Fibroblast of peridontal ligament (primary cell): ENCODE measurements at regions not wholly inside any gene's neighbourhood (a gene's known extent, or its start where the extent isn't known, plus 50 kb on each side); places are given as distances from the start of the nearest gene placed in this dataset.
A peak's percentile ranks its signal among the peaks of the same experiment; 100 is the strongest.
"Not testable (repeated sequence)": the region's sequence is repeated elsewhere in the genome, so short reads cannot be mapped to it uniquely, and the experiment has no call there.

Experiments
- DNase-seq: peaks from one replicate; pipeline ENCODE4 v3.0.0-alpha.2; 2010; ENCODE audit errors: extremely low read depth

DNA sequence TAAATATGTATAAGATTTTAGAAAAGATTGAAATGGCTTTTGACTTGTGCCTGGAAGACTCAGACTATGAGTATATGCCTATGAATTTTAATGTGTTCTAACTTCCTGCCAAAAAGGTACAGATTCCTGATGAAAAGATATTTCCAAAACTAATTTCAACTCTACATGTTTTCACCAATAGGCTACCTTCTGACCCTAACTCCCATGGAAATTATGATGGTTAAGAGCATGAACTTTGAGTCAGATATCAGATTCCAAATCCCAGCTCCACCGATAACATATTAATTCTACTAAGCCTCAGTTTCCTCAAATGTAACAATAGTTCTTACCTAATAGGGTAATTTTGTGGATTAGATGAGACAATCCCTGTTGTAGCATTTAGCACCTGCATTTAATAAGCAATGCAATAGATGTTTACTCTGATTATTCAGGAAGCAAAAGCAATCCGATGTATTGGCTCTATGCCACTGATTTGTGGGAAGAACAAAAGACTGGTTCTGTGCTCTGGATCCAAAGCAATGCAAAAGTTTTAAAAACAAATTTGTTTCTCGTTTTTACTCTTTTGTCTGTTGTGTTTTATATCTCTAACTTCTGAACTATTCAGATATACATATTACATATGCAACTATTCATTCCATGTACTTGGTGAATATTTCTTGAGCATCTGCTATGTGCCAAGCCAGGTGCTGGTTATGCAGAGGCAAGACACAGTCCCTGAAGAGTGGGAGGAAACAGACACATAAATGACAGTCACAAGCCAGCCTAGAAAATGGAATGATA is 115.4 kb downstream of the GATA6 start:
- no peak for DNase-seq

DNA sequence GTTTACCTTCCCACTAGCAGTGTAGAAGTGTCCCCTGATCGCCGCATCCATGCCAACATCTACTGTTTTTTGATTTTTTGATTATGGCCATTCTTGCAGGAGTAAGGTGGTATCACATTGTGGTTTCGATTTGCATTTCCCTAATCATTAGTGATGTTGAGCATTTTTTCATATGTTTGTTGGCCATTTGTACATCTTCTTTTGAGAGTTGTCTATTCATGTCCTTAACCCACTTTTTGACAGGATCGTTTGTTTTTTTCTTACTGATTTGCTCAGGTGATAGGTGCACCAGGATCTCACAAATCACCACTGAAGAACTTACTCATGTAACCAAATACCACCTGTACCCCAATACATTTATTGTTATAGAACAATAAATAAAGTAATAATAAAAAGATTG is 114.5 kb downstream of the GATA6 start:
- not testable (repeated sequence) for DNase-seq

DNA sequence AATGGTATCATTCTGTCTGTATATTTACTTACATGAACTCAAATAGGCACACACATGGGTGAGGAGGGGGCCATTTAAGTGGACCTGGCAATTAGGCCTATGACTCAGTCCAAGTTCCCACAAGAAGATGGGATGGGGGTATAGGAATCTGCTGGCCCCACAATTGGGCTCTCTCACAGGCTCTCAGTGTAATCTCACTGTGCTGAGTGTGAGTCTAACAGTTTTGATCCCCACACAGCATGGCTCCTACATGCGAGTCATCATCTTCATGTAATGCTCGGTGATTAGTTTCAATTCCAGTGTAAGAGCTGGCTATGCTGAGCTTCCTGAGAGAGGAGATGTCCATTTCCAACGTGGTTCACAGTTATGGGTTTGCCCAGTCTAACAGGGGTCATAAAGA is 114.0 kb downstream of the GATA6 start:
- no peak for DNase-seq

DNA sequence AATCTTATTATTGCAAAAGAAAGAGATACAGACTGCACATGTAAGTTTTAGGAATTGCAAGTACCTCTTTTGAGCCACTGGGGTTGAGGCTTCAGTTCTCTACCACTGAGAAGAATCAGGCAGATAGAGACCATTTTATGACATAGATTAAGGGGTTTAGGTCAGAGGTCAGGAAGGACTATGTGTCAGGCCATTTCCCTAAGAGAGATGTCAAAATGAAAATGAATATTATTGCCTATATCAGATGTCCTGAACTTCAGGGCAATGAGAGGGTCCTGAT is 113.7 kb downstream of the GATA6 start:
- DNase-seq = no peak

DNA sequence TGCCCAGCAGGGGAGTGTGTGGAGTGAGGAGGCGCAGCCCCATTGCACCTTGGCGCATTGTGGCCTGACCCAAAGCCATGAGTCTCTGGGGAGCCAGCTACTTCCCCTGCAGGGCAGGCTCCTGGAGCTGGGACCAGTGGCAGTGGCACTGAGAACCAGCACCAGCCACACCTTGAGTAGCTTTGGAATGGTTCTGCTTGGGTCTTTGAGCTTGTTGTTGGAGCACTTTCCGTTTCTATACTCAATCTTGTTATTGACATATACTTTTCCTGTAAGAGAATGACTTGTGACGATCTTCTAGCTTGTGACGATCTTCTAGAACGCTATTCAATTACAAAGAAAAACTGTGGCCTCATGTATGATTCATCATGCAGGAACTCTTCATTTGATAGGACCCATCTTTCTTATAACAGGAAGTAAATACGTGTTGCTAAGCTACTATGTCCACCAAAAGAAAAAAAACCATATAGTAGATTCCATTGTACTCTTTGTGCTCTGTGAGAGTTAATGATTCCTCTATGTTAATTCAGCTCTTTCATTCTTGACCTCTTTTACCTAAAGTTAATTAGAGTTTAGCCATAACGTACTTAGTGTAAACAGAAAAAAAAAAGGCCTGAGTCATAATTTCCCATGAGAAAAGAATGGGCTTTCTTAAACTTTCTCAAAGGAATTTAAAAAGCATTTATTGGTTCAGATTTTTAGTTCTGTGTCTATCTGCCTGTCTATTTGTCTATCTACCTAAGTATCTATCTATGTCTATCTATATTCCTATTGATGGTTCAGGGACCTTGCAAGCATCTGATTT is 113.1 kb downstream of the GATA6 start:
- peak; percentile 86 for DNase-seq

DNA sequence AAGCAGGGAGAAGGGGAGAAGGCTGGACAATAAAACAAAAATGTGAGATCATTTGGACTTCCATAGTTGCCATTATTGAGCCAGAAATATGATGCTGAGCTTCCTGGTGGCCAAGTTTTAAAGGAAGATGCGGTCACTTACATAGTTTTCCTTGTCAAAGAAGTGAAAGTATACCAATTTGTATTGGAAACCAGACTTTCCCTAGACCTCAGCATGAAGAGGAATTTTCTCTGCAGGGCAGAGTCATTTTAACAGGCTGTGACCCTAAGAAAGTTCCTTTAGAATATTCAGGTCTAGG is 111.0 kb downstream of the GATA6 start:
- no peak for DNase-seq

DNA sequence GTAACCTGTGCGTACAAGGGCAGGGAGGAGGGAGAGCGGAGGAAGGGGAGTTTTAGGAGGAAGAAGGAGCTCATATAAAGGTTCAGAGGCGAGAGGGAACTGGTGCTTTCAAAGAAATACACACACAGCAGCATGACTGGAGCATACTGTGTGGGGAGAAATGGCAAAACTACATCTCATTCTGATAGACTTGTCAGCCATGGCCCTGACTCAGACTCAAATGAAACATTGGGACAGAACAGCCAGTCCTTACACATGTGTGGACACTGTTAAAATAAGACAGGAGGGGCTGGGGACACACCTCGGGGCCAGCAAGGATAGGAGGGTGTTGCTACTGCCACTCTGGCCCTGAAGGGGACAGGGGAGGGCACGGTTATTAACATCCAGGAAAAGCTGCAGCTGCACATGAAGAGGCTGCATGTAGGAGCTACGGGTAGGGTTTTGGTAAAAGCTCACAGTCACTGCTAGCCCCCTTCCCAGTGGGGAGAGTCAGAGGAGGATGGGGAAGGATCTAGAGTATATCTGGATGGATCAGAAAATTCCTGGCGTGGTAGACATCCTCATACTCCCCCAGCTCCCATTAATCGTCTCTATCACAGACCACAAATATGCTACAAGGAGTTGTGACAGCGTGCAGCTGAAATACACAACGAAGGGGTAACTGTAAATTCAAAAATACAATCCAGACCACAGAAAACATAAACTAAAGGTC is 110.5 kb downstream of the GATA6 start:
- DNase-seq = no peak

DNA sequence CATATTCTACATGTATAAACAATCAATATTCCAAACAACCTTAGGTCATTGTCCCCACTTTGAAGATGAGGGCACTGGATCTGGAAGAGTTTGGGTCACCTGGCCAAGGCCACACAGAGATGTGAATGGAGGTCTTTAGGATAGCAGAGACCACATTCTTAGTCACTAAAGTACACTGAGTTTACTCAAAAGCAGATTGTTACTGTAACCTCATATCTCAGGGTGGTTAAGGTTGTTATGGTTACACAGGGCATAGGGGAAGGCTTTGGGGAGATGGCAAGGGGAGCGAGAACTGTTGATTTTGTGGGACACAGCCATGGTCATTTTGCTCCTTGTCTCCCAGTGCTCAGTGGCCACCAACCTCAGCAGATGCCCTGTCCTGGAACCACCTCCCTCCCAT is 109.4 kb downstream of the GATA6 start:
- DNase-seq = no peak

DNA sequence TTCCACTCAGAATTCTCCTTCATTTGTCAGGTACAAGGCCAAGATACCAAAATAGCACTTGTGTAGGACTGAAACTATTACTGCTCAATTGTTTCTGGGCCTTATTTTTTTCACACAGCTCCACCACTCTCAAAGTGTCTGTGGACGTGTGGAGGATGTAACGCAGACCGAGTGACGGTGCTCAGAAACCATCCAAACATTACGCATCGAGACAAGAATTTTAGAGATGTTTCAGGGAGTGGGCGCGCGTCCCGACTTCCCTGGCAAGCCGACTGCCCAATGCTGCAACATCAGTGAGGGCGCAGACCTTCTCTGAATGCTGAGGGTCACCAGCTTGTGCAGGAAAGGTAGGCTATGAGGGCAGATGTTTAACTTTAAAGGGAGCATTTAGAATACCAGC is 108.4 kb downstream of the GATA6 start:
- no peak for DNase-seq

DNA sequence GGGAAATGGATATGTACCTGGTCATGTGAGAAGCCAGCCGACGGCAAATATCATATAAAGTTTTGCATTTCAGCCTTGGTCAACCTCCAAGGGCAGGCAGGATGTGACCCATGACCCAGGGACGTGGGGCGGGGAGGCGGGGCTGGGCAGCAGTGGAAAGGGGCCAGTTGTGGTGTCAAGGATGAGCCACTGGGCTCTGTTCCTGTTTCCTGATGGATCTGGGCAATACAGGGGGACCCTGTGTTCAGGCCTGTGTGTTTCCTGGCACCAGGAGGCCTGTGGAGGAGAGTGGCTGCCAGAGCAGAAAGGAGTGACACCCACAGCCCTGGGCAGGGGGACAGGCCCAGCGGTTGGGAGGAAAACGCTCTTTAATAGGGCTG is 106.9 kb downstream of the GATA6 start:
- DNase-seq = no peak

DNA sequence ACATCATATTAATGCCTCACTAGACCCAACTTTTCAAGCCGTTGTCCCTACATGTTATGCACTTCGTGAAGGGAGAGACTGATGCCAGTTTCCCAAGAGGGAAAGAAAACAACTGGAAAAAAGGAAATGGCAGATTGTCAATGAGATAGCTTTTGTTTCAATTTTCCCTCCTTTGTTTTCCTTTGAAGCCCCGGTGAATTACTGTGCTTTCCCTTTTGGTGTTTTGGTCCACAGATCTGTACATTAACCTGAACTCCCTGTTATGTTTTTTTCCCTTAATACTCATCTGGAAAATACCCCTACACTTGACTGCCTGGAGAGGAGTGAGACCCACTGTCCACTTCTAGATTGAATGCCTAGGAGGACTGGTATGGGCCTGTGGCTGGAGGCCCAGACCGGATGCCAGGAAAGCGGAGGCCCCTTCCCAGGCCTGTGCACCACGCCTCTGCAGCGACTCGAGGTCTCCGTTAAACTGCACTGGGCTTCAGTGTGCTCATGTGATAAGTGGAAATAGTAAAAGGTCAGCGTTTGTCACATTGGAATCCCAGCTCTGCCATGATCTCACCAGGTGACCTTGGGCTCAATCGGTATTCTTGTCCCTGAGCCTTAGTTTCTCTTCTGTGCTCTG is 106.4 kb downstream of the GATA6 start:
- no peak for DNase-seq

DNA sequence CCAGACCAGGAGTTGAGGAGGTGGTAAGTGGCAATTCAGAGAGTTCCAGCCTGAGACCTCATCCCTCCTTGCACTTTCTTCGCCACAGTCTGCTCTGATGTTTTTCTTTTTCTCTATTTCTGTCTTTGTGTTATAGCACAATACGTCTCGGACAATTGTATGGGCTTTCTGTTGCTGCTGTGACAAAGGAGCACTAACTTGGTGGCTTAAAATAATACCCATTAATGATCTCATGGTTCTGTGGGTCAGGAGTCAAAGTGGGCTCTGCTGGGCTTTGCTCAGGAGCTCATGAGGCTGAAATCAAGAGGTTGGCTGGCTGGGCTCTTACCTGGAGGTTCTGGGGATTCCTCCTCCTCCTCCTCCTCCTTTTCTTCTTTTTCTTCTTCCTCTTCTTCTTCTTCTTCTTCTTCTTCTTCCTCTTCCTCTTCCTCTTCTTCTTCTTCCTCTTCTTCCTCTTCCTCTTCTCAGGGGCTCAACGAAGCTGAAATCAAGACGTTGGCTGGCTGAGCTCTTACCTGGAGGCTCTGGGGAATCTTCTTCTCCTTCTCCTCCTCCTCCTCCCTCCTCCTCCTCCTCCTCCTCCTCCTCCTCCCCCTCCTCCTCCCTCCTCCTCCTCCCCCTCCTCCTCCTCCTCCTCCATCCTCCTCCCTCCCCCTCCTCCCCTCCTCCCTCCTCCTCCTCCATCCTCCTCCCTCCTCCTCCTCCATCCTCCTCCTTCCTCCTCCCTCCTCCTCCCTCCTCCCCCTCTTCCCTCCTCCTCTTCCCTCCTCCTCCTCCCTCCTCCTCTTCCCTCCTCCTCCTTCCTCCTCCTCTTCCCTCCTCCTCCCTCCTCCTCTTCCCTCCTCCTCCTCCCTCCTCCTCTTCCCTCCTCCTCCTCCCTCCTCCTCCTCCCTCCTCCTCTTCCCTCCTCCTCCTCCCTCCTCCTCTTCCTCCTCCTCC is 104.0 kb downstream of the GATA6 start:
- no peak for DNase-seq

DNA sequence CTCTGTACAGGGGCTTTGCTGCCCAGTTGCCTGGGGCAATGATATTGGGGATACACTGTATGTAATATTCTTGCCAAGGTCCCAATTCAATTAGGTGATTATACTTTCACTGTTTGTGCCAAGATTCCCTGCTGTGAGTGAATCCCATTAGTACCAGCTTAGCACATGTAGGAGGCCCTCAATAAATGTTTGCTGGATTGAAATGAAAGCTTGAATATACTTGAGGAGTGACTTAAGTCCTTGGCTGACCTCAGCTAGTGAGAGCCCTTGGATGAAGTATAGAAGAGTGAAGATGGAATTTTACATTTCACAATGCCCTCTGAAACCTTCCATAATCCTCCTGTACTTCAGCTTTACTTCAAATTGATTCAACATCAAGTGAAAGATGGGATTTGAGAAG is 102.9 kb downstream of the GATA6 start:
- no peak for DNase-seq

DNA sequence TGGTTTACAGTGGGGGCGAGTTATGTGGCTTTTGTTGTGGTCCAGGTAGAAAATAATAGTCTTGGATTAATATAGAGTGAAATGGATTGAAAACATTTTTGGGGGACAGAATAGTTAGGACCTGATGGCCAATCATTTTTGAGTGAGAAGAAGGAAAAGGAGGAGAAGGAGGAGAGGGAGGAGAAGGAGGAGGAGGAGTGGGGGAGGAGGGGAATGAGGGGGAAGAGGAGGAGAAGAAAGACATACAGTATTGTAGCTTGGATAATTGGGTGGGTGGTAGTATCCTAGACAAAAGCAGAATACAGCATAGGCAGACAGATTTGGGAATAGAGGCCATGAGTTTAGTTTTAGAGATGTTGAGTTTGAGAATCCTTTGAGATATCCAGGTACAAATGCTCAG is 101.6 kb downstream of the GATA6 start:
- DNase-seq = no peak

DNA sequence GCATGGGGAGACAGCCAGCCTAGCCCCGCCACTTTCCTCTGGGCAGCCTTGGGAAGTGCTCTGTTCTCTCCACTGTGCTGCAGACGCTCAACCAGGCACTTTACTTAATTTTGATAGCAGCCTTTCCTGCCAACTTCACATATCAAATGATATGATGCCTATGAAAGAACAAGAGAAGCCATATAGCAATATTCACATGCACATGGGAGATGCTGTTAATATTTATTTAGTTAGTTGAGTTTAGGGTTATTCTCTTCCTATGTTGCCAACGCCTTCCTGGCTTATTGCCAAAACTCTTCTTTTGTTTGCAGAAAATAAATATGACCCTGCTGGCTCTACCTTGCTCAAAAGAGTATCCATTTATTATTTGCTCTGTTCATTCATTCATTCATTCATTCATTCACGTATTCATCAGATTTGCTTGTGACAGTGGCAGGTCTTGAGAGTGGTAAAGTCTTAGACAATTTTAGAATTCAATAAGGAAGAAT is 99.3 kb downstream of the GATA6 start:
- no peak for DNase-seq

DNA sequence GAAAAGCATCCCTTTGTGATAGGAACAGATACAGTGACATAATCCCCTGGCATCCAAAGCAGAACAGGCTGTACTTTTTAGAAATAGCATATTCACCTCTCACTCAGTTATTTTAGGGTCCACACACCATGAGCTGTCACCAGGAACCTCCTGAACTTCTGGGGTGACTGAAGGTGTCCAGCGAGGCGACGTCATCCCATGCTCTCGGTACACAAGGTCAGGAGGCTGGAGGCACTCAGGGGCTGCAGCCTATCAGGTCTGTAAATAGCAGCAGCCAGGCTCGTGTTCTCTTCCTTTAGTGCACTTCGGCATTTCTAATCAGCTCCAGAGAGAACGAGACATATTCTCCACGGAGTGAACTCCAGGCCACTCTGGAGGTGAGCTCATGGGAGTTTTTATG is 98.3 kb downstream of the GATA6 start:
- DNase-seq = no peak

DNA sequence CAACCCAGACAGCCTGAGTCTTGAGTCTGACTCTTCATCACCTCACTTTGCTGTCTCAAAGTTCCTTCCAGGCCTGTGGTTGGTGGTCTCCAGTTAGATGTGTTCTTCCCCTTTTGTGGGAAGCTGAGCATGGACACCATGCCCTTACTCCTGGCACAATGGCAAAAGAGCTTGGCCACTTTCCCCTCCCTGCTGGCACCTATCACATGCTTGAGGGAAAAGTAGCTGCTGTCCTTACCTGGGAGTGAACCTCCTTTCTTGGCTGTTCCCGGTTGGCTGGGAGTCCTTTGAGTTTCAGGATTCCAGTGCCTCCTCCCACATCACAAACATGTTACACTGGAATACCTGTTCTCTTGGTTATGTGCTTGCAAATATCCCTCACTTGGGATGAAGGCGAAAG is 97.8 kb downstream of the GATA6 start:
- DNase-seq = no peak

DNA sequence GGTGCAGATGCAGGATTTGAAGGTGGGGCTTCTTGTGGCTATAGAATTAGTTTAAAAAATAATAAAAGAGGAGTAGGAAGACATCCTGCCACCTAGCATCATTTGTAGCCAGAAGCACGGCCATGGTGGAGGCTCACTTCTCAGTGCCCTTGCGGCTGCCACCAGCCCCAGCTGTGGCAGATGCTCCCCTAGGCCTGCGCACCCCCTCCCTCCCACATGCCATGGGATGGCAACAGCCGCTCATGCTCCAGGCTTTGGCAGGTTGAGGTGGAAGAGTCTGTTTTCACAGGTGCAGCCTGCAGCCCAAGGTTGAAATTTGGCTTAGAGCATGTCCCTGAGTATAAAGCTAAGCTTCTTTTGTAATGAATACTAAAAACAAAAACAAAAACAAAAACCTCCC is 96.4 kb downstream of the GATA6 start:
- DNase-seq = no peak

DNA sequence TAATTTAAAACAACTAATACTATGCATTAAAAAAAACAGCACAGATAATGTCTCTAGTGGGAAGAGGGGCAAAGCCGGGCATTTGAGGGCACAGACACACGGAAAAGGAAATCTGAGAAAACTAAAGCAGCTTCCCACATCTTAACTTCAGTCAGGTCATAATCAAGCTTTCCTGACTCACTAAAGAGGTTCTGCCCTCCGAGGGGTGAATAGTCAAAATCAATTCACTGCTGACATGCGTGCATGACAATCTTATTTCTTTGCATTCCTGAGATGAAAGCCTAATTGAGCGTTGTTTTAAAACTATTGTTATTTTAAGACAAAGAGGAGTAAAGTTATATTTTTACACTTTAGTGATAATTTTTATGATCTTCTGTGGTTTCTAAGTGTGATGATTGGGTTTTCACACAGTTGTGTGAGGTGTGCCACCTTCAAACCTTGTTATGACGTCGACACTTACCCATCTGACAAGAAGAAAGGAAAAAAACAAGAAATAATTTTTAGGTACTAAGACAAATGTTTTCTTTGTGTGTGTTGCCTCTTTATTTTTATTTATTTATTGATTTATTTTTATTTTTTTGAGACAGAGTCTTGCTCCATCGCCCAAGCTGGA is 90.9 kb downstream of the GATA6 start:
- no peak for DNase-seq

DNA sequence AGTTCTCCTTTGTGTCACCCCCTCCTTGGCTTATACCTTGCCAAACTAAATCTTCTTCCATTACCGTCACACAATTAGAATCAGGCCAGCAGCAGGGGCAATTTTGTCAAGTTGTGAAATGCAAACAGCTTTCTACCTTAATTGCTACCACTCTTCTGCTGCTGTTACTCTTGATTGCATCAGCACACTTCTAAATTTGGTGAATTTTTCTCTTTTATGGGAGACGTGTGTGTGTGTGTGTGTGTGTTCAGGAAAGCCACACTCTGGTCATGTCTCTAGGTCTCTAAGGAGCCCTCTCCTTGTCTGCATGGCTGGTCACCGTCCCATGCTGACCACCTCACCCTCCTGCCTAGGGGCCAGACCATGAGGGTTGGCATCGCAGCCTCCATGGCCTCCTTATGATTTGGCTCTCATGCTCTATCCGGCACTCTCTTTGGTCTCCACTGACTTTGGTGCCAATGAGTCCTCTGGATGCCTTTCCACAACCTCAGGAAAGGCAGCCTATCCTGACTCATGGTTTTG is 87.7 kb downstream of the GATA6 start:
- no peak for DNase-seq

DNA sequence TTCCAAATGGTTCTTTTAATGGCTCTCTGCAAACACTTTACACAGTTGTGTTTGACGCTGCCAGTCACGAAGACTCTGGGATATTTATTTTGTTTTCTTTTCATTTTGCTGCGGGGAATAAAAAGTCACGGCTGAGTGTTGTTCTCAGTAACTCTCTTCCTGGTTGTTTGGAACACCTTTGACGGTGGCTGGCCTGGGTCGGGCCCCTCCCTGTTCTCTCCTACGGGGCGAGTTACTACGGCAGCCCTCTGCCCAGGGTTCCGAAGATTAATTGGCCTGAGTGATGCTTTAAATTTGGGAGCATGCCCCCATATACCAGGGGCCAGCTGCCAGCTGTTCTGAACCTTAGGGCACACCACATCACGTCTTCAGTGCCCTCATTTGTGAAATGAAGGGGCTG is 84.7 kb downstream of the GATA6 start:
- no peak for DNase-seq
